DND-41 (cell line): ENCODE measurements at regions not wholly inside any gene's neighbourhood (a gene's known extent, or its start where the extent isn't known, plus 50 kb on each side); places are given as distances from the start of the nearest gene placed in this dataset.

Experiments
- ATAC-seq: fragments of 200-7000 bp; cut with Tn5 transposase; 3 replicates; pipeline ENCODE4 v1.9.1; 2021; ENCODE audit warnings: low read depth; ENCODE audit not compliant: insufficient read depth
- DNase-seq: peaks from one replicate; pipeline ENCODE4 v3.0.0-alpha.2; 2020
- H2AFZ ChIP-seq: 2 replicates; pipeline ENCODE4 v1.6.0; 2012; ENCODE audit warnings: low read depth, low read length
- H3K27ac ChIP-seq: 2 replicates; pipeline ENCODE4 v1.5.1; 2012; ENCODE audit warnings: low read length, inconsistent platforms
- H3K27me3 ChIP-seq: fragments of 200-600 bp; sonication (generic); 2 replicates; pipeline ENCODE4 v1.6.0; 2012; ENCODE audit warnings: low read length, mild to moderate bottlenecking, inconsistent platforms; ENCODE audit not compliant: insufficient read depth, poor library complexity
- H3K36me3 ChIP-seq: 2 replicates; pipeline ENCODE4 v1.5.1; 2012; ENCODE audit warnings: low read length, inconsistent platforms; ENCODE audit not compliant: insufficient read depth
- H3K4me1 ChIP-seq: 2 replicates; pipeline ENCODE4 v1.5.1; 2012; ENCODE audit warnings: mild to moderate bottlenecking, low read length; ENCODE audit not compliant: insufficient read depth
- H3K4me2 ChIP-seq: 2 replicates; pipeline ENCODE4 v1.6.0; 2012; ENCODE audit warnings: mild to moderate bottlenecking, moderate library complexity, low read length, inconsistent platforms; ENCODE audit not compliant: insufficient read depth
- H3K4me3 ChIP-seq, 2 experiments: fragments of 200-600 bp in 1 of 2; shearing (Covaris generic) in 1 of 2; 2 replicates each; pipeline ENCODE4 v1.5.1; 2012 to 2016; ENCODE audit warnings: inconsistent platforms in 2 of 2, low read length in 2 of 2, mild to moderate bottlenecking in 2 of 2, low read depth in 1 of 2, moderate library complexity in 1 of 2
- H3K79me2 ChIP-seq: 2 replicates; pipeline ENCODE4 v1.6.0; 2012; ENCODE audit warnings: low read length, inconsistent platforms; ENCODE audit not compliant: insufficient read depth
- H3K9ac ChIP-seq: 2 replicates; pipeline ENCODE4 v1.6.0; 2012; ENCODE audit warnings: low read depth, mild to moderate bottlenecking, inconsistent platforms, low read length, moderate library complexity
- H3K9me3 ChIP-seq: 2 replicates; pipeline ENCODE4 v1.5.1; 2012; ENCODE audit warnings: low read length, moderate library complexity, mild to moderate bottlenecking, inconsistent platforms; ENCODE audit not compliant: insufficient read depth, severe bottlenecking
- H4K20me1 ChIP-seq: 2 replicates; pipeline ENCODE4 v1.6.0; 2012; ENCODE audit warnings: low read length; ENCODE audit not compliant: insufficient read depth
- CTCF ChIP-seq: IDR thresholded peaks from 2 replicates; pipeline ENCODE4 v1.5.1; 2012; ENCODE audit warnings: borderline replicate concordance, low read length, moderate library complexity, mild to moderate bottlenecking; ENCODE audit not compliant: poor library complexity, severe bottlenecking; ENCODE audit errors: extremely low read depth
- EZH2 ChIP-seq: IDR thresholded peaks from 3 replicates; pipeline ENCODE4 v1.6.1; 2012; ENCODE audit warnings: borderline replicate concordance, low read depth, mild to moderate bottlenecking, moderate library complexity, low read length, inconsistent platforms; ENCODE audit not compliant: severe bottlenecking

GRCh38 chr12:42640391-42640790 lies 50.8 kb upstream of the PRICKLE1 start:
- no peak overlapping the region for H3K4me3 ChIP-seq
- no peak overlapping the region for H3K9ac ChIP-seq
- H3K27ac ChIP-seq = no peak overlapping the region
- DNase-seq (no peak), ATAC-seq (no peak)
- no peaks in the 10 kb centered on the region for H3K36me3 ChIP-seq
- TF ChIP-seq CTCF (no peak), EZH2 (no peak)
- no peaks in the 10 kb centered on the region for H3K4me1 ChIP-seq
- H3K27me3 ChIP-seq = no peaks in the 10 kb centered on the region
- no peak overlapping the region for H2AFZ ChIP-seq
- H4K20me1 ChIP-seq = no peaks in the 10 kb centered on the region
- no peaks in the 10 kb centered on the region for H3K79me2 ChIP-seq
- no peak overlapping the region for H3K4me2 ChIP-seq
- no peaks in the 10 kb centered on the region for H3K9me3 ChIP-seq

DNA sequence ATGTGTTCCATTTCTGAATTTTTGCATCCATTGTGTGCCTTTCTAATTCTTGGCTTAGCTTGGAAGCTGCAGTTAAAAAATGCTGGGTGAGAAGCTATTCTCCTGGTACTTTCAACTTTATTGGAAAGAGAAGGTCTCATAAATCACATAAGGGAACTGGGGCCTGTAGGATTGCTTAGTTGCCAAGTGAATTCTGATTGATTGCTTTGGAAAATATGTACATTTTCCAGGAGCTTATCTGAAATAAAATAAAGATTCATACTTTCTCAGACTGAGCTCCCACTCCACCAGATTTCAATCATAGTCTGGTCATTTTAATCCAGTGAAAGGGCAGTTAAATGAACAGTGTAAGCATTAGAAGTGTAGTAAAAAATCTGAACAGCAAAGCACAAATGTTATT lies 50.0 kb upstream of the PRICKLE1 start:
- ATAC-seq = no peak

More for the DNA sequence above, 50.0 kb upstream of the PRICKLE1 start:
- Histone ChIP-seq H3K27me3 (no peaks in the 10 kb centered on the region), H3K36me3 (no peaks in the 10 kb centered on the region), H3K9me3 (no peaks in the 10 kb centered on the region), H3K4me1 (no peaks in the 10 kb centered on the region), H3K4me3 (no peak overlapping the region), H2AFZ (no peak overlapping the region), H4K20me1 (no peaks in the 10 kb centered on the region), H3K9ac (no peak overlapping the region), H3K4me2 (no peak overlapping the region), H3K79me2 (no peaks in the 10 kb centered on the region), H3K27ac (no peak overlapping the region)
- no peak for DNase-seq
- TF ChIP-seq EZH2 = no peak
- no peak for TF ChIP-seq CTCF
